H9 (cell line): ENCODE measurements at regions not wholly inside any gene's neighbourhood (a gene's known extent, or its start where the extent isn't known, plus 50 kb on each side); places are given as distances from the start of the nearest gene placed in this dataset.

ENCODE experiments used
- DNase-seq: peaks from one replicate; pipeline ENCODE4 v3.0.0-alpha.2; 2017
- H2AFZ ChIP-seq: one replicate; pipeline ENCODE4 v1.6.1; 2013; ENCODE audit warnings: mild to moderate bottlenecking, low read length, control low read depth, moderate library complexity
- H2AK5ac ChIP-seq: 2 replicates; pipeline ENCODE4 v1.6.1; 2013; ENCODE audit warnings: low read length, control low read depth, mixed read lengths; ENCODE audit not compliant: insufficient read length
- H2BK120ac ChIP-seq: one replicate; pipeline ENCODE4 v1.6.1; 2013; ENCODE audit warnings: low read depth, mild to moderate bottlenecking, low read length, control low read depth, inconsistent platforms; ENCODE audit not compliant: poor library complexity, severe bottlenecking
- H2BK12ac ChIP-seq: 2 replicates; pipeline ENCODE4 v1.6.1; 2013; ENCODE audit warnings: low read length, control low read depth, mixed read lengths, low read depth; ENCODE audit not compliant: insufficient read length
- H2BK15ac ChIP-seq: 2 replicates; pipeline ENCODE4 v1.6.1; 2013; ENCODE audit warnings: low read depth, low read length, control low read depth
- H2BK20ac ChIP-seq: one replicate; pipeline ENCODE4 v1.6.1; 2013; ENCODE audit warnings: low read depth, mild to moderate bottlenecking, low read length, control low read depth, inconsistent platforms; ENCODE audit not compliant: poor library complexity, severe bottlenecking
- H2BK5ac ChIP-seq: 2 replicates; pipeline ENCODE4 v1.6.1; 2013; ENCODE audit warnings: low read length, control low read depth, mixed read lengths; ENCODE audit not compliant: insufficient read length
- H3K14ac ChIP-seq: 2 replicates; pipeline ENCODE4 v1.6.1; 2013; ENCODE audit warnings: low read length, control low read depth; ENCODE audit not compliant: insufficient read depth
- H3K18ac ChIP-seq: 2 replicates; pipeline ENCODE4 v1.6.1; 2013; ENCODE audit warnings: low read depth, mild to moderate bottlenecking, mixed read lengths, low read length, control low read depth; ENCODE audit not compliant: insufficient read length
- H3K23ac ChIP-seq: 2 replicates; pipeline ENCODE4 v1.6.1; 2013; ENCODE audit warnings: low read length, control low read depth, mixed read lengths, low read depth; ENCODE audit not compliant: insufficient read length
- H3K23me2 ChIP-seq: 2 replicates; pipeline ENCODE4 v1.6.1; 2013; ENCODE audit warnings: low read depth, mild to moderate bottlenecking, mixed read lengths, low read length, control low read depth; ENCODE audit not compliant: insufficient read length, poor library complexity, severe bottlenecking
- H3K27ac ChIP-seq: 2 replicates; pipeline ENCODE4 v1.5.1; 2013; ENCODE audit warnings: low read length, control low read depth, mixed read lengths, low read depth; ENCODE audit not compliant: insufficient read length
- H3K27me3 ChIP-seq: 2 replicates; pipeline ENCODE4 v1.6.1; 2013; ENCODE audit warnings: low read length, control low read depth, inconsistent platforms; ENCODE audit not compliant: insufficient read depth
- H3K4ac ChIP-seq: 2 replicates; pipeline ENCODE4 v1.6.1; 2013; ENCODE audit warnings: low read depth, mild to moderate bottlenecking, control low read depth, inconsistent platforms, low read length, moderate library complexity
- H3K4me1 ChIP-seq: 2 replicates; pipeline ENCODE4 v1.6.1; 2013; ENCODE audit warnings: low read length, control low read depth, inconsistent platforms; ENCODE audit not compliant: insufficient read depth
- H3K4me2 ChIP-seq: 2 replicates; pipeline ENCODE4 v1.6.1; 2013; ENCODE audit warnings: low read length, control low read depth, mixed read lengths; ENCODE audit not compliant: insufficient read length, insufficient read depth
- H3K56ac ChIP-seq: 2 replicates; pipeline ENCODE4 v1.6.1; 2013; ENCODE audit warnings: low read depth, mild to moderate bottlenecking, mixed read lengths, low read length, control low read depth; ENCODE audit not compliant: insufficient read length
- H3K79me1 ChIP-seq: 2 replicates; pipeline ENCODE4 v1.6.1; 2013; ENCODE audit warnings: low read depth, mild to moderate bottlenecking, moderate library complexity, low read length, control low read depth, inconsistent platforms; ENCODE audit not compliant: insufficient read depth, poor library complexity, severe bottlenecking
- H3K79me2 ChIP-seq: 2 replicates; pipeline ENCODE4 v1.6.1; 2013; ENCODE audit warnings: low read length, control low read depth, inconsistent platforms; ENCODE audit not compliant: insufficient read depth
- H3K9ac ChIP-seq: 2 replicates; pipeline ENCODE4 v1.6.1; 2013; ENCODE audit warnings: low read length, control low read depth, mixed read lengths; ENCODE audit not compliant: insufficient read length; ENCODE audit errors: extremely low read depth
- H3K9me3 ChIP-seq: one replicate; pipeline ENCODE4 v1.6.1; 2013; ENCODE audit warnings: low read depth, low read length, inconsistent platforms; ENCODE audit not compliant: control insufficient read depth
- H3T11ph ChIP-seq: one replicate; pipeline ENCODE4 v1.6.1; 2013; ENCODE audit warnings: mild to moderate bottlenecking, low read length, control low read depth, inconsistent platforms
- H4K20me1 ChIP-seq: one replicate; pipeline ENCODE4 v1.6.1; 2013; ENCODE audit not compliant: control insufficient read depth, insufficient read length, insufficient read depth
- H4K5ac ChIP-seq: 2 replicates; pipeline ENCODE4 v1.6.1; 2013; ENCODE audit warnings: low read depth, mild to moderate bottlenecking, mixed read lengths, low read length, control low read depth; ENCODE audit not compliant: insufficient read length
- H4K8ac ChIP-seq: replicated peaks from 2 replicates; pipeline ENCODE4 v1.6.1; 2013; ENCODE audit warnings: low read length, control low read depth, mixed read lengths, low read depth; ENCODE audit not compliant: insufficient read length
- H4K91ac ChIP-seq: 2 replicates; pipeline ENCODE4 v1.6.1; 2013; ENCODE audit warnings: low read depth, mild to moderate bottlenecking, moderate library complexity, mixed read lengths, low read length, control low read depth; ENCODE audit not compliant: insufficient read length
- H3K27ac Mint-ChIP-seq, 3 experiments: 2 replicates in 2 of 3; 3 replicates in 1 of 3; pipeline ENCODE4 v1.8.0; 2020 to 2021; ENCODE audit warnings: mixed read lengths in 3 of 3, mild to moderate bottlenecking in 1 of 3, moderate library complexity in 1 of 3
- H3K27me3 Mint-ChIP-seq: 2 replicates; pipeline ENCODE4 v1.8.0; 2021; ENCODE audit warnings: low read depth, mild to moderate bottlenecking, moderate library complexity, mixed read lengths
- H3K36me3 Mint-ChIP-seq, 3 experiments: 2 replicates in 2 of 3; 3 replicates in 1 of 3; pipeline ENCODE4 v1.8.0; 2020 to 2021; ENCODE audit warnings: low read depth in 3 of 3, mixed read lengths in 3 of 3; ENCODE audit not compliant: insufficient read depth in 1 of 3
- H3K4me1 Mint-ChIP-seq, 2 experiments: 2 replicates each; pipeline ENCODE4 v1.8.0; 2020; ENCODE audit warnings: mixed read lengths in 2 of 2
- H3K4me3 Mint-ChIP-seq, 2 experiments: 2 replicates in 1 of 2; 3 replicates in 1 of 2; pipeline ENCODE4 v1.8.0; 2020 to 2021; ENCODE audit warnings: mild to moderate bottlenecking in 2 of 2, mixed read lengths in 2 of 2, moderate library complexity in 1 of 2
- H3K9me3 Mint-ChIP-seq, 2 experiments: 2 replicates in 1 of 2; 3 replicates in 1 of 2; pipeline ENCODE4 v1.8.0; 2020; ENCODE audit warnings: mild to moderate bottlenecking in 2 of 2, mixed read lengths in 2 of 2, moderate library complexity in 1 of 2
- WGBS: extraction: QIAGEN DNeasy Blood & Tissue Kit; methylation state at CpG from one replicate; pipeline ENCODE4 v1.1.7; 2013; ENCODE audit warnings: missing lambda C conversion rate, low lambda C conversion rate, mixed read lengths; ENCODE audit not compliant: insufficient read length; ENCODE audit errors: extremely low coverage; 5-methylcytosine and 5-hydroxymethylcytosine counted together
- TF ChIP-seq, protein P1 (sequence below): fragments of 200-600 bp; sonication (generic); conservative IDR thresholded peaks from 3 replicates; pipeline ENCODE4 v1.8.0; 2021; ENCODE audit warnings: antibody characterized with exemption, mild to moderate bottlenecking

GRCh38 chr7:49700841-49701240, 72.6 kb upstream of the VWC2 start:
- Histone ChIP-seq H3T11ph (no peak overlapping the region), H3K4ac (no peak overlapping the region)

More at GRCh38 chr7:49700841-49701240, 72.6 kb upstream of the VWC2 start:
- Mint-ChIP-seq H3K36me3 (no peaks in the 10 kb centered on the region), H3K4me1 (peaks cover 4 to 5% of the 10 kb centered on the region in 2 experiments; a peak in 3 of 4 replicates), H3K9me3 (no peaks in the 10 kb centered on the region), H3K27ac (no peak overlapping the region), H3K4me3 (no peak overlapping the region), H3K27me3 (no peaks in the 10 kb centered on the region; the same call in 1 of the 2 replicates)
- Histone ChIP-seq H3K4me1 (no peaks in the 10 kb centered on the region), H3K23ac (no peak overlapping the region), H4K8ac (no peak overlapping the region), H3K18ac (no peak overlapping the region), H2BK20ac (no peak overlapping the region), H2BK12ac (no peak overlapping the region), H3K14ac (no peak overlapping the region), H3K4me2 (no peak overlapping the region), H2BK5ac (no peak overlapping the region), H3K23me2 (no peaks in the 10 kb centered on the region), H3K27ac (no peak overlapping the region), H2AFZ (no peak overlapping the region), H3K56ac (no peak overlapping the region), H3K79me2 (no peaks in the 10 kb centered on the region), H2AK5ac (no peak overlapping the region), H3K79me1 (no peaks in the 10 kb centered on the region), H2BK120ac (no peak overlapping the region), H4K91ac (no peak overlapping the region), H4K5ac (no peak overlapping the region), H3K9me3 (no peaks in the 10 kb centered on the region), H2BK15ac (no peak overlapping the region), H3K27me3 (no peaks in the 10 kb centered on the region), H4K20me1 (no peaks in the 10 kb centered on the region), H3K9ac (no peak overlapping the region)
- WGBS: no CpG with 5 or more reads among the region's 13 CpGs
- no peak for DNase-seq
- TF ChIP-seq, protein P1, sequence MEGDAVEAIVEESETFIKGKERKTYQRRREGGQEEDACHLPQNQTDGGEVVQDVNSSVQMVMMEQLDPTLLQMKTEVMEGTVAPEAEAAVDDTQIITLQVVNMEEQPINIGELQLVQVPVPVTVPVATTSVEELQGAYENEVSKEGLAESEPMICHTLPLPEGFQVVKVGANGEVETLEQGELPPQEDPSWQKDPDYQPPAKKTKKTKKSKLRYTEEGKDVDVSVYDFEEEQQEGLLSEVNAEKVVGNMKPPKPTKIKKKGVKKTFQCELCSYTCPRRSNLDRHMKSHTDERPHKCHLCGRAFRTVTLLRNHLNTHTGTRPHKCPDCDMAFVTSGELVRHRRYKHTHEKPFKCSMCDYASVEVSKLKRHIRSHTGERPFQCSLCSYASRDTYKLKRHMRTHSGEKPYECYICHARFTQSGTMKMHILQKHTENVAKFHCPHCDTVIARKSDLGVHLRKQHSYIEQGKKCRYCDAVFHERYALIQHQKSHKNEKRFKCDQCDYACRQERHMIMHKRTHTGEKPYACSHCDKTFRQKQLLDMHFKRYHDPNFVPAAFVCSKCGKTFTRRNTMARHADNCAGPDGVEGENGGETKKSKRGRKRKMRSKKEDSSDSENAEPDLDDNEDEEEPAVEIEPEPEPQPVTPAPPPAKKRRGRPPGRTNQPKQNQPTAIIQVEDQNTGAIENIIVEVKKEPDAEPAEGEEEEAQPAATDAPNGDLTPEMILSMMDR: no peak
